BLaER1 (cell line): ENCODE measurements at regions not wholly inside any gene's neighbourhood (a gene's known extent, or its start where the extent isn't known, plus 50 kb on each side); places are given as distances from the start of the nearest gene placed in this dataset.

Experiments used
- H3K27ac ChIP-seq: shearing (Covaris generic); formaldehyde crosslinking; 2 replicates; pipeline ENCODE4 v1.8.1; 2022
- H3K27me3 ChIP-seq: shearing (Covaris generic); formaldehyde crosslinking; 2 replicates; pipeline ENCODE4 v1.8.1; 2022
- H3K36me3 ChIP-seq: shearing (Covaris generic); formaldehyde crosslinking; 2 replicates; pipeline ENCODE4 v1.8.1; 2022
- H3K4me1 ChIP-seq: shearing (Covaris generic); formaldehyde crosslinking; 2 replicates; pipeline ENCODE4 v1.8.1; 2022
- H3K4me2 ChIP-seq: shearing (Covaris generic); formaldehyde crosslinking; 2 replicates; pipeline ENCODE4 v1.8.1; 2022
- H3K4me3 ChIP-seq: shearing (Covaris generic); formaldehyde crosslinking; 2 replicates; pipeline ENCODE4 v1.8.1; 2022
- H3K9ac ChIP-seq: shearing (Covaris generic); formaldehyde crosslinking; 2 replicates; pipeline ENCODE4 v1.8.1; 2022
- H3K9me3 ChIP-seq: shearing (Covaris generic); formaldehyde crosslinking; 2 replicates; pipeline ENCODE4 v1.8.1; 2022
- H4K20me1 ChIP-seq: shearing (Covaris generic); formaldehyde crosslinking; 2 replicates; pipeline ENCODE4 v1.8.1; 2022
- Cebpa-rat ChIP-seq: shearing (Covaris generic); IDR thresholded peaks from 2 replicates; pipeline ENCODE4 v1.8.1; 2022

DNA sequence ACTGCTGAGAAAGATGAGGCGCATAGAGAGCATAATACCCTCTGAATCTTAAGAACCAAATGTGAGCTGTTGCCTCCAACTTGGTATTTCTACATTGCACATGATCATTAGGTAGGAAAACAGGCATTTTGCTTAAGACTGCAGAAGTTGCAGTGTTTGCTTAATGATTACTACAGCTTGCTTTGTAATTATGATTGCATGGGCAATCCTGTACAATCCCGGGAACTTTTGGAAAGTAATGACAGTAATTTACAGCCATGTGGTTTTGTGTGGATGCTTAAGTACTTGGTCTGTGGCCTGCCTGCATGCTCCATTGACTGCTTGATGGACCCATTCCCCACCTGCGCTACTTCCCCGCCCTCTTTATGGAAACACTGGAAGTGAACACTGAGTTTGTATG lies 301.1 kb downstream of the DIPK2A start:
- Histone ChIP-seq H3K27me3 (no peaks in the 10 kb centered on the region), H4K20me1 (no peaks in the 10 kb centered on the region), H3K4me2 (peak overlapping the region; percentile 36), H3K4me1 (peaks cover 32% of the 10 kb centered on the region), H3K27ac (no peak overlapping the region), H3K9ac (no peak overlapping the region), H3K36me3 (no peaks in the 10 kb centered on the region), H3K9me3 (no peaks in the 10 kb centered on the region), H3K4me3 (no peak overlapping the region)
- TF ChIP-seq Cebpa-rat: no peak

- Histone ChIP-seq H3K9ac (no peak overlapping the region), H4K20me1 (no peaks in the 10 kb centered on the region), H3K27me3 (no peaks in the 10 kb centered on the region), H3K4me1 (peaks cover 32% of the 10 kb centered on the region), H3K27ac (no peak overlapping the region), H3K36me3 (no peaks in the 10 kb centered on the region), H3K4me2 (no peak overlapping the region), H3K4me3 (no peak overlapping the region), H3K9me3 (no peaks in the 10 kb centered on the region)
- no peak for TF ChIP-seq Cebpa-rat
Measured at GRCh38 chr3:144273601-144274000, 302.0 kb downstream of the DIPK2A start.

- Histone ChIP-seq H3K4me2 (0 out of 2 replicates have a peak overlapping the region, but pooled peaks have one; percentile 14), H4K20me1 (no peaks in the 10 kb centered on the region), H3K27ac (no peak overlapping the region), H3K27me3 (no peaks in the 10 kb centered on the region), H3K4me3 (no peak overlapping the region), H3K9ac (no peak overlapping the region), H3K4me1 (peaks cover 26% of the 10 kb centered on the region), H3K9me3 (no peaks in the 10 kb centered on the region), H3K36me3 (no peaks in the 10 kb centered on the region)
- TF ChIP-seq Cebpa-rat: no peak
Measured at GRCh38 chr3:144275005-144275404, 303.4 kb downstream of the DIPK2A start.

- no peak overlapping the region for H3K9ac ChIP-seq
- no peak overlapping the region for H3K4me2 ChIP-seq
- H3K27ac ChIP-seq: no peak overlapping the region
- TF ChIP-seq Cebpa-rat: no peak
- H3K4me3 ChIP-seq: no peak overlapping the region
- H3K4me1 ChIP-seq: no peaks in the 10 kb centered on the region
- no peaks in the 10 kb centered on the region for H4K20me1 ChIP-seq
- no peaks in the 10 kb centered on the region for H3K27me3 ChIP-seq
- H3K36me3 ChIP-seq: no peaks in the 10 kb centered on the region
- H3K9me3 ChIP-seq: no peaks in the 10 kb centered on the region
Measured at GRCh38 chr3:144282313-144282712, 310.7 kb downstream of the DIPK2A start.

GRCh38 chr3:144286235-144286910 lies 314.8 kb downstream of the DIPK2A start:
- no peak for TF ChIP-seq Cebpa-rat
- H3K9ac ChIP-seq: no peak overlapping the region
- no peaks in the 10 kb centered on the region for H4K20me1 ChIP-seq

DNA sequence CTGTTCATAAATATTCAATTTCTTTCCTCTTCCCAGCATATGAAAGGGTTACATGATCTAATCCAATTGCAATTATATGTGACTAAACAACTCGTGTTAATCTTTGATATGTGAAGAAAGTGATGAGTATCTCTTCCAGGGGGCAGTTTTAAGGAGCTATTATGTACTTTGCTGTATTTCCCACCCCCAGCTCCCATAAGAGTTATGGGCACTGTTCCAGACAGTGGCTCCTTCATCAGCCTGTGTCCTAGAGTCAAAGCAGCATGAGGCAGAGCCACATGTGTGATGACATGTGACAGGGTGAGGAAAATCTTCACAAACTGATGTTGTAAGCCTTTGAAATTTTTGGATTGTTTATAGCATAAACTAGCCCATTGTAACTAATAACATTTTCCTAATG lies 315.4 kb downstream of the DIPK2A start:
- TF ChIP-seq Cebpa-rat: no peak
- Histone ChIP-seq H3K9me3 (peaks cover 4% of the 10 kb centered on the region; the same call in 1 of the 2 replicates), H3K27me3 (no peaks in the 10 kb centered on the region), H3K4me1 (no peaks in the 10 kb centered on the region), H3K4me2 (no peak overlapping the region), H3K4me3 (no peak overlapping the region), H3K36me3 (no peaks in the 10 kb centered on the region), H3K9ac (no peak overlapping the region), H3K27ac (no peak overlapping the region), H4K20me1 (no peaks in the 10 kb centered on the region)

More at GRCh38 chr3:144286235-144286910, 314.8 kb downstream of the DIPK2A start:
- Histone ChIP-seq H3K27me3 (no peaks in the 10 kb centered on the region), H3K4me2 (no peak overlapping the region), H3K4me1 (no peaks in the 10 kb centered on the region), H3K27ac (no peak overlapping the region), H3K9me3 (no peaks in the 10 kb centered on the region), H3K36me3 (no peaks in the 10 kb centered on the region), H3K4me3 (no peak overlapping the region)

DNA sequence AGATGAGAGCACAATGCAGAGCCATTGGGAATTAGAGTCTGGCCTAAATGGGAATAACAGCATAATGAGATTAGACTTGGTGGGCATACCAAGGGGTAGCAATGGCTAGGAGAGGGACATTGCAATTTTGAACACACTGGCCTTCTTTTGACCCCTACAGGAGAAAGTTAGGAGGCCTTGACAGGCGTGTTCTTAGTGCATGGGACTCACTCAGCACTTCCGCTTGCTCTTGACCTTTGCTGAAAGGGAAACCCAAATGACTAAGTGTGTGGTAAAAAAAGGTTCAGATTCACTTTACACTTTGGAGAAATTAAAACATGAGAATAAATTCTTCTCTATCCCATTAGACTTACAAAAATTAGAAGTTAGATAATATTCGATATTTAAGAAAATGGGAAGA lies 317.4 kb downstream of the DIPK2A start:
- Histone ChIP-seq H3K9me3 (peaks cover 4% of the 10 kb centered on the region; the same call in 1 of the 2 replicates), H3K27ac (no peak overlapping the region), H3K4me3 (no peak overlapping the region), H3K4me1 (no peaks in the 10 kb centered on the region), H3K9ac (no peak overlapping the region), H3K27me3 (no peaks in the 10 kb centered on the region), H3K4me2 (no peak overlapping the region), H3K36me3 (no peaks in the 10 kb centered on the region), H4K20me1 (no peaks in the 10 kb centered on the region)
- no peak for TF ChIP-seq Cebpa-rat

DNA sequence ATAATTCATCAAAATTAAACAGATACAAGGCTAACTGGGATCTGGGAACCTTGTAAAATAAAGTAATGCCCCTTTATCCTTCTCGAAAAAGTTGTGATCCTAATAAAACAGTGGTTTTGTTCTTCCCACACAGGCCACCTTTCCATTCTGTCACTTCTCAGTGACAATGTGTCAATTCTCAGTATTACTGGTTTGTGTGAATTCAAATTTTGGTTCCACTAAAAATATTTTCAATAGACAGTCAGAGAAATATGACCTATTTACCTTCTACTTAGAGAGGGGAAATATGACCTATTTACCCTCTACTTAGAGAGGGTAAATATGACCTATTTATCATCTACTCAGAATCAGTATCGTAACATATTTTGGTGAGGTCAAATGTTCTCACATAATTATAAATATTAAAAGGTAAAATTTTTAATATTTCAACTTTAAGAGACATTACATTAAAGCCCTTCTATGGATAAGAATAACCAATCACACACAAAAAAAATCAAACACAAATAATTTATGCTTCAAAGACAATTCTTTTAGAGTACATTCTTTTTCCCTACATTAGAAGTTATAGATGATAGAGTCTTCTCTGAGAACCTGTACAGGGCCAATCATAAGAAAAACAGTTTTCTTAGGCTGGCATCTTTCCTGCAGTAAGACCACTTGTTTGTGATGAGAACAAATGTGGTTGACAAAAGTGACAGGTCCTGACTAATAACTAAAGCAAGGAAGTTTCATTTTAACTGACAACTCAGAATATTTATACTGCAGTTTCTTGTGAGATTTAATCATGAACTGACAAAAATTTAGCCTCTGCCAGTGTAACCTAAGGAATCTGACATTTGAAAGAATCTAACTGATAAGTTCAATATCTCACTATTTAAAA lies 323.3 kb downstream of the DIPK2A start:
- Histone ChIP-seq H3K9ac (no peak overlapping the region), H3K4me1 (no peaks in the 10 kb centered on the region), H3K4me2 (no peak overlapping the region), H3K27ac (no peak overlapping the region), H3K9me3 (peaks cover 4% of the 10 kb centered on the region; the same call in 1 of the 2 replicates), H4K20me1 (no peaks in the 10 kb centered on the region), H3K4me3 (no peak overlapping the region), H3K36me3 (no peaks in the 10 kb centered on the region), H3K27me3 (no peaks in the 10 kb centered on the region)
- no peak for TF ChIP-seq Cebpa-rat

DNA sequence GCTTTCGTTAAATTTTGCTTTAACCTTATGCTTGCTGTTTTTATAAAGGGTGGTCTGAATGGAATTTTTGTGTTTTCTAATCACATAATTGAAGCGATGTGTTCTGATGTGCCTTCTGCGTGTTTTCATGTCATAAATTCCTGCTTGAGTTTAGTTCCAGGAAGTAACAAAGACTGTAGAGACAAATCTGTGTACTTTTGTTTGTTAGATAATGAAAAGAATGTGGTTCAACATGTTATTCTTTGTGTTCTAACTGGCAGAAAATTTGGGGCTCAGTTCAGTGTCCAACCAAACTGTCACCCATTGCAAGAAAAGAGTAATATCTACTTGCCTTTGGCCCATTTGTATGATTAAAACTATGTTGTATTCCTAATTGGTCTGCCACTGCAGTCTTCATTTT lies 324.0 kb downstream of the DIPK2A start:
- Histone ChIP-seq H3K9ac (no peak overlapping the region), H3K4me1 (no peaks in the 10 kb centered on the region), H3K4me2 (no peak overlapping the region), H3K36me3 (no peaks in the 10 kb centered on the region), H3K27ac (no peak overlapping the region), H4K20me1 (no peaks in the 10 kb centered on the region), H3K27me3 (no peaks in the 10 kb centered on the region), H3K9me3 (peaks cover 4% of the 10 kb centered on the region; the same call in 1 of the 2 replicates), H3K4me3 (no peak overlapping the region)
- TF ChIP-seq Cebpa-rat: no peak

DNA sequence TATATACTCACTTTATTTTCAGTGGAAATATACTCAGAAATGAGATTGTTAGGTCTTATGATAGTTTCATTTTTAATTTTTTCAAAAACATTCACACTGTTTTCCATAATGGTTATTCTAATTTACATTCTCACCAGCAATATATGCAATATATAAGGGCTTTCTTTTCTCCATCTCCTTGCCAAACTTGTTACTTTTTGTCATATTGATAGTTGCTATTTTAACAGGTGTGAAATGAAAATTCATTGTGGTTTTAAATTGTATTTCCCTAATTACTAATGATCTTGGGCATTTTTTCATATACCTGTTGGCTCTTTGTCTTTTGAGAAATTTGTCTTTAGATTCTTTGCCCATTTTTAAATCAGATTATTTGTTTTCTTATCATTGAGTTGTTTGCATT lies 325.2 kb downstream of the DIPK2A start:
- no peaks in the 10 kb centered on the region for H3K4me1 ChIP-seq
- H3K9me3 ChIP-seq: peaks cover 2% of the 10 kb centered on the region; the same call in 1 of the 2 replicates
- no peak for TF ChIP-seq Cebpa-rat
- H3K4me3 ChIP-seq: no peak overlapping the region
- no peak overlapping the region for H3K27ac ChIP-seq
- H3K36me3 ChIP-seq: no peaks in the 10 kb centered on the region
- H3K9ac ChIP-seq: no peak overlapping the region
- H4K20me1 ChIP-seq: no peaks in the 10 kb centered on the region
- H3K4me2 ChIP-seq: no peak overlapping the region
- no peaks in the 10 kb centered on the region for H3K27me3 ChIP-seq
